NT2/D1 (cell line): ENCODE measurements at regions not wholly inside any gene's neighbourhood (a gene's known extent, or its start where the extent isn't known, plus 50 kb on each side); places are given as distances from the start of the nearest gene placed in this dataset.

Experiments used
- SUZ12 ChIP-seq: IDR thresholded peaks from 2 replicates; pipeline ENCODE4 v1.6.1; 2011; ENCODE audit not compliant: insufficient read length, insufficient read depth; ENCODE audit errors: extremely low read depth
- YY1 ChIP-seq: IDR thresholded peaks from 2 replicates; pipeline ENCODE4 v1.6.1; 2011; ENCODE audit not compliant: insufficient read length, insufficient read depth

- no peak for TF ChIP-seq SUZ12
- no peak for TF ChIP-seq YY1
These were observed 1070.8 kb downstream of the IGSF11 start for GRCh38 chr3:117963858-117964257.
